Ectodermal cell (in vitro differentiated cells): ENCODE measurements at regions not wholly inside any gene's neighbourhood (a gene's known extent, or its start where the extent isn't known, plus 50 kb on each side); places are given as distances from the start of the nearest gene placed in this dataset.

Experiments used
- H3K27ac ChIP-seq: 2 replicates; pipeline ENCODE4 v1.7.0; 2013; ENCODE audit warnings: mild to moderate bottlenecking, low read depth, low read length; ENCODE audit not compliant: insufficient read depth, poor library complexity, severe bottlenecking
- H3K27me3 ChIP-seq: 2 replicates; pipeline ENCODE4 v1.7.0; 2013; ENCODE audit warnings: mild to moderate bottlenecking, low read length; ENCODE audit not compliant: insufficient read depth, control insufficient read depth, poor library complexity, severe bottlenecking
- H3K36me3 ChIP-seq: one replicate; pipeline ENCODE4 v1.7.0; 2013; ENCODE audit warnings: low read length; ENCODE audit not compliant: control insufficient read depth, insufficient read depth
- H3K4me1 ChIP-seq: one replicate; pipeline ENCODE4 v1.7.0; 2013; ENCODE audit warnings: low read length; ENCODE audit not compliant: control insufficient read depth, insufficient read depth
- H3K4me3 ChIP-seq: 2 replicates; pipeline ENCODE4 v1.7.0; 2013; ENCODE audit warnings: low read depth, low read length, control low read depth; ENCODE audit not compliant: insufficient read depth
- H3K9me3 ChIP-seq: 2 replicates; pipeline ENCODE4 v1.7.0; 2013; ENCODE audit warnings: mild to moderate bottlenecking, low read length, moderate library complexity; ENCODE audit not compliant: control insufficient read depth
- WGBS, 2 experiments: methylation state at CpG; one replicate each; pipeline ENCODE4 v1.1.7; 2013; ENCODE audit warnings: missing lambda C conversion rate in 2 of 2; 5-methylcytosine and 5-hydroxymethylcytosine counted together

DNA sequence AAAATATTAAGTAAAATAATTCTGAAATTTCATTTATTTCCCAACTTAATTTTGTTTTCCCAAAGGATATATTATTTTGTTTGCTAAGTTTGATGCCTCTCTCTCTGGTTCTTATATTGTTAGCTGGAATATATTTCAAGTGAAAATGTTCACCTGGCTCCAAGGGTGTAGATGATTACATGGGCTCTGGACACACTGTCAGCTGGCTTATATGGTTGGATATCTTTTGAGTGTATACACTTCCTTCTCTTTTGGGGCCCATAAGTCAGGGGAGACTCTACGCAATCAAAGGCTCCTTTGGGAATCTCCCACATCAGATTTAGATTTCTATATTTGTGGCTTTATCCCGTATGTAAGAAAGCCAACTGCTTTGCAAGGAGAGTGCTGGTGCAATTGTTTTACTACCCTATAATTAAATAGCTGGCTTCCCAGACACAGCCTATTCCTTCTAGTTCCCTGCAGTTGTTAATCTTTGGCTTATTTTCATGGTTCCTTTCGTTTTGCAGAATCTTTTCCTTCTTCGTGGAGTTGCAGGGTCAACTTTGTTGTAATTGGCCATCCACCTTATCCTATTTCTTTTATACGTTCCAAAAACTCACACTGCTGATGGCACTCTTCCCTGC lies 225.7 kb downstream of the DPH6 start:
- H3K4me1 ChIP-seq = no peaks in the 10 kb centered on the region
- H3K9me3 ChIP-seq = no peaks in the 10 kb centered on the region
- H3K27ac ChIP-seq = no peak overlapping the region
- no peaks in the 10 kb centered on the region for H3K27me3 ChIP-seq
- H3K36me3 ChIP-seq = no peaks in the 10 kb centered on the region
- H3K4me3 ChIP-seq = no peak overlapping the region
- WGBS, 2 experiments = 95 to 96% methylated on average over 5 of the region's 5 CpGs

DNA sequence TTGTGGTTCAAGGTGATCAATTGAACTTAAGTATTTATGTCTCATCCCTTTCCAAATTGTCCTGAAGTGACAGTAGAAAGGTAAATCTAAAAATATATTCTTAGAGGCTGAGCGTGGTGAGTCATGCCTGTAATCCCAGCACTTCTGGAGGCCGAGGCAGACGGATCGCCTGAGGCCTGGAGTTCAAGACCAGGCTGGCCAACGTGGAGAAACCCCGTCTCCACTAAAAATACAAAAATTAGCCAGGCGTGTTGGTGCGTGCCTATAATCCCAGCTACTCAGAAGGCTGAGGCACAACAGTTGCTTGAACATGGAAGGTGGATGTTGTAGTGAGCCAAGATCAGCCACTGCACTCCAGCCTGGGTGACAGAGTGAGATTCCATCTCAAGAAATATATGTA lies 226.6 kb downstream of the DPH6 start:
- no peaks in the 10 kb centered on the region for H3K4me1 ChIP-seq
- no peak overlapping the region for H3K4me3 ChIP-seq
- no peaks in the 10 kb centered on the region for H3K9me3 ChIP-seq
- H3K27ac ChIP-seq = no peak overlapping the region
- no peaks in the 10 kb centered on the region for H3K36me3 ChIP-seq
- WGBS, 2 experiments = 88% methylated on average over 8 of the region's 8 CpGs
- no peaks in the 10 kb centered on the region for H3K27me3 ChIP-seq

DNA sequence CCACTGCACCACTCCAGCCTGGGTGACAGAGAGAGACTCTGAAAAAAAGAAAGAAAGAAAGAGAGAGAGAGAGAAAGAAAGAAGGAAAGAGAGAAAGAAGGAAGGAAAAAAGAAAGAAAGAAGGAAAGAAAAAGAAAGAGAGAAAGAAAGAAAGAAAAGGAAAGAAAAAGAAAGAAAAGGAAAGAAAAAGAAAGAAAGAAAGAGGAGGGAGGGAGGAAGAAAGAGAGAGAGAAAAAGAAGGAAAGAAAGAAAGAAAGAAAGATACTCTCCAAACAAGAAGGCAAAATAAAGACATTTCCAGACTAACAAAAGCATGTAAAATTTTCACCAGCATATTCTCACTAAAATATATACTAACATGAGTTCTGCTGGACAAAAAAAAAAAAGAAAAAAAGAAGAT lies 228.7 kb downstream of the DPH6 start:
- Histone ChIP-seq H3K36me3 (no peaks in the 10 kb centered on the region), H3K4me3 (no peak overlapping the region), H3K27me3 (no peaks in the 10 kb centered on the region), H3K27ac (no peak overlapping the region), H3K4me1 (no peaks in the 10 kb centered on the region), H3K9me3 (no peaks in the 10 kb centered on the region)

DNA sequence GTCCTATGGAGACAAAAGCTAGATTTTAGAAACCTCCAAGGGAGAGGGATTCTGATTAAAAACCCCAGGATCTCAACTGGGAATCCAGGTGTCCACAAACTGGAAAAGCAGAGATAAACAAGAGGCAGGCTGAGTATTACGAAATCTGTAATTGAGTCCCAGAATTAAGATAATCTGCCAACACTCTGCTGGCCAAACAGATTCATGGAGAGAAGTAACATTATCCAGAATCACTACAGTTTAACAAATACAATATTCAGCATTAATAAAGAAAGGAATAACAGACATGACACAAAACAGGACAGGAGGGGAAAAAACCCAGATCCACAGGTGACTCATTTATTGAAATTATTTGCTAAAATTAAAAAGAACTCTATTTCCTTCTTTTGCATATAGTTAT lies 227.2 kb upstream of the NANOGP8 start:
- 90 to 96% methylated on average over 1 of the region's 1 CpG for WGBS, 2 experiments
- no peak overlapping the region for H3K4me3 ChIP-seq
- H3K27me3 ChIP-seq = no peaks in the 10 kb centered on the region
- no peaks in the 10 kb centered on the region for H3K36me3 ChIP-seq
- no peaks in the 10 kb centered on the region for H3K4me1 ChIP-seq
- no peak overlapping the region for H3K27ac ChIP-seq
- H3K9me3 ChIP-seq = no peaks in the 10 kb centered on the region

DNA sequence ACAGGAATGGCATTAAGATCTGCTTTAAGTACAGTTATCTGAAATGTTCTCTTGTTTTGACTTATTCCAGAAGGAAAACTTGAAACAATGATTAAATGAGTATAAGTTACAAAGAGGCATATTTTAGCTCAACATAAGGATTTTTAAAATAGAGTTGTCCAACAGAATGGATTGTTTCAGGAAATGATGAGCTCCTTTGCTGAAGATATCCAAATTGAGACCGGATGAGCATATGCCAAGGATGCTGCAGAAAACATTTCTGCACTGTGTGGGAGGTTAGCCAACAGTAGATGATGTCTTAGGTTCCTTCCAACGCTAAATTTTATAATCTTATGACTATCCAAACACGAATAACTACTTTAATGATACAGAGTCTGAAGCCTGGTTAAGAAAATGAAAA lies 226.5 kb upstream of the NANOGP8 start:
- Histone ChIP-seq H3K4me3 (no peak overlapping the region), H3K27ac (no peak overlapping the region), H3K27me3 (no peaks in the 10 kb centered on the region), H3K4me1 (no peaks in the 10 kb centered on the region), H3K36me3 (no peaks in the 10 kb centered on the region), H3K9me3 (no peaks in the 10 kb centered on the region)
- WGBS, 2 experiments = 89 to 99% methylated on average over 2 to 3 of the region's 3 CpGs

DNA sequence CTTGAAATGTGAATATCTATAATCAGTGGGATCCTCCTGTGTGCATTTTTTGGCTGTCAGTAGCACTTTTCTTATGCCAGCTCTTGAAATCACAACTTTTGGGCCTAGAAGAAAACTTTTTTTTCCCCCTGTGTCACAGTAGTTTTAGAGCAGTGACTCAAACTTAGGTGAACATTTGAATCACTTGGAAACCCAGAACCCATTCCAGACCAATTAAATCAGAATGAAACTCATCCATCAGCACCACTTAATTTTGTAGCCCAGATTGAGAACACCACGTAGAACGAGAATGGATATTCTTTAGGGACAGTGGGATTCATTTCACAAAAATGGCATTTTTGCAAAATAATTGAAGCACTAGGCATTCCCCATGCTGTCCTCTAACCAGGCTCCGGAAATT lies 224.8 kb upstream of the NANOGP8 start:
- 94 to 95% methylated on average over 3 of the region's 3 CpGs for WGBS, 2 experiments
- no peaks in the 10 kb centered on the region for H3K27me3 ChIP-seq
- H3K9me3 ChIP-seq = no peaks in the 10 kb centered on the region
- H3K4me1 ChIP-seq = no peaks in the 10 kb centered on the region
- H3K4me3 ChIP-seq = no peak overlapping the region
- no peaks in the 10 kb centered on the region for H3K36me3 ChIP-seq
- H3K27ac ChIP-seq = no peak overlapping the region

DNA sequence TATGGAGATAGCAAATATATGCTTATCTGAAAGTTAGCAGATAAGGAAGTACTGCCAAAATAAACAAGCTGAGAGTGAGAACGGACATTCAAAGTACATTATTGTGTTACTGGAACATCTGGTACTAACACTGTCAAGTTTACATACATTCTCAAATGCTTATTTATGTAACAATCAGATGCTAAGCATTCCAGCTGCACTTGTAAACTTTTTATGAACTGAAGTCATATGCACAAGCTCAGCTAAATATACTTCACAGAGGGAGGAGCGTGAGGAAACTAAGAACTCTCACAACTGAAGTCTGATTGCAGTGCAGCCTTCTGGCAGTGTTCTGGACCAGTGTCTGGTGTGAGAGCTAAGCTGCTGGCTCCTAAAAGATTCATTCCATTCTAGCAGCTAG lies 223.7 kb upstream of the NANOGP8 start:
- WGBS, 2 experiments = 84 to 100% methylated on average over 1 to 2 of the region's 2 CpGs
- Histone ChIP-seq H3K4me1 (no peaks in the 10 kb centered on the region), H3K27me3 (no peaks in the 10 kb centered on the region), H3K36me3 (no peaks in the 10 kb centered on the region), H3K4me3 (no peak overlapping the region), H3K27ac (no peak overlapping the region), H3K9me3 (no peaks in the 10 kb centered on the region)

DNA sequence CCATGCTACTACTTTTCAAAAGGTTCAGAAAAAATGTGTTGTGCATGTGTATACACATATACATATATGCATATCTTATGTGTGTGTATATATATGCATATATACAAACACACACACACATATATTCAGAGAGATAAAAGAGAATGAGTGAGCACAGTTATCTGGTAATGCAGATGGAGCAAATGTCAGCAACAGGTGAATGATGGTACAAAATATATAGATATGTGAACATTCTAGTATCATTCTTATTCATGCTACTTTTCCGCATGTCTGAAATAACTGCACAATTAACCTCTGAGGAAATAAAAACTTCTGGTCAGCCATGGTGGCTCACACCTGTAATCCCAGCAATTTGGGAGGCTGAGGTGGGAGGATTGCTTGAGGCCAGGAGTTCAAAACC lies 222.6 kb upstream of the NANOGP8 start:
- Histone ChIP-seq H3K27ac (no peak overlapping the region), H3K4me1 (no peaks in the 10 kb centered on the region)
- 60 to 100% methylated on average over 1 of the region's 1 CpG for WGBS, 2 experiments

DNA sequence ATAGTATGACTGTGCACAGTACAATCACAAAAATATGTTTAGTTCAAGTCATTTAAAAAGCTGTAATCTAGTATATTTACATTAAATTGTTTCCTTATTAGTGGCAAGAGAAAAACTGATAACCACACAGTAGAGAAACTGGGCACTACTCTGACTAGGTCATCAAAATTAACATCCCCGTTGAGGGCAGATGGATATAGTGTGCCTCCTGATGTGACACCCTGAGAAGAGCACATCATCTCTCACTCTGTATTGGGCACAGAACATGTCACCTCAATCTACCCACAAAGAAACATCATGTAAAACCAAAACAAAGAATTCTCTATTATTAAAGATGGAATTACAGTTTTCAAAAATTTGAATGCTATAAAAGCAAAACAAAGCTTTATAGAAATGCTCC lies 221.9 kb upstream of the NANOGP8 start:
- Histone ChIP-seq H3K4me1 (no peaks in the 10 kb centered on the region), H3K27me3 (no peaks in the 10 kb centered on the region), H3K27ac (no peak overlapping the region), H3K9me3 (no peaks in the 10 kb centered on the region), H3K4me3 (no peak overlapping the region), H3K36me3 (no peaks in the 10 kb centered on the region)
- 96 to 100% methylated on average over 1 of the region's 1 CpG for WGBS, 2 experiments

More for the DNA sequence above, 222.6 kb upstream of the NANOGP8 start:
- Histone ChIP-seq H3K27me3 (no peaks in the 10 kb centered on the region), H3K4me3 (no peak overlapping the region), H3K36me3 (no peaks in the 10 kb centered on the region), H3K9me3 (no peaks in the 10 kb centered on the region)

DNA sequence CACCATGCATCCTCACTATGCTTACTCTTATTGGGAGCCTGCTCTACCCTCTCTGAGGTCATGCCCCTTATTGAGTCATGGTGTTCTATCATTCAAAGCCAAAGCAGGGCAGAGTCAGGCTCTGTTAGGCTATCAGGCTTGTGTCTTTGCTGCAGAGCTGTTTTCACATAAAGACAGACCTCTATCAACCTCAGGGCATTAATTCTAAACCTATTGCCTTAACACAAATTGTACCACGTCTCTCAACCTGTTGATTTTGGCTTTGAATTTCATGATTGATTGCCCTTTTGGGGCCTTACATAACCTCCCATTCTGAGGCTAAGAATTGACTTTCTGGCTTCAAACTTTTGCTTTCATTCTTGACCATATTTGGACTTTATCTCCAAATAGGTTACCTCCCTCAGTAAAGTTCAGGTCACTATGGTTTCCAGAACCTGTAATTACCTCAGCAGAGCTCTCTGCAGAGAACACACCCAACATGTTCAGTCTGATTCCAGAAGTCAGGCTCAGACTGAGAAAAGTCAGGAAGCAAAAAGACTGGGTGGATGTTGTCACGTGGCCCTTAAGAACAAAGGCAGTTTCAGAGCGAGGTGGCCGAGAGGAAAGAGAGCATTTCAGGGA lies 221.4 kb upstream of the NANOGP8 start:
- peak overlapping the region; percentile 27 for H3K27ac ChIP-seq

DNA sequence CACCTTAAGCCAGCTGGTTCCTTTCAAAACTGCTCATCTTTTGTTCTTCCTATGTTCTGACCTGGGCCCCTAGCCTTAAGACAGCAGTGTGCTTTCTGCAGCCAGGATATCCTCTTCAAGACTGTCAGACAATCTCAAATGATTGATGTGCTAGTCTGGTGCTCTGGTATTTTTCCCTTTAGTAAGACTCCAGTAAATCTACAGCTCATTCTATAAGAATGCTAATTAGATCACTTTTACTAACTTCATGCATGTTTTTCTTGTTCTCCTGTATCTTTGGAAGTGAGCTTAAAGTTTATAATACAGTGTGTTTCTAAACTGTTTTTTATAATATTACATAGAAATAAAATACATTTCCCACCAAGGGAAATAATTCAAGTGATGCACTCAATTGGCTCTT lies 220.9 kb upstream of the NANOGP8 start:
- no peak overlapping the region for H3K27ac ChIP-seq
- no peaks in the 10 kb centered on the region for H3K4me1 ChIP-seq
- H3K9me3 ChIP-seq = no peaks in the 10 kb centered on the region
- H3K4me3 ChIP-seq = no peak overlapping the region
- H3K36me3 ChIP-seq = no peaks in the 10 kb centered on the region
- H3K27me3 ChIP-seq = no peaks in the 10 kb centered on the region

More for the DNA sequence above, 221.4 kb upstream of the NANOGP8 start:
- H3K9me3 ChIP-seq = no peaks in the 10 kb centered on the region
- no peak overlapping the region for H3K4me3 ChIP-seq
- no peaks in the 10 kb centered on the region for H3K27me3 ChIP-seq
- WGBS, 2 experiments = 49 to 74% methylated on average over 4 of the region's 4 CpGs
- H3K4me1 ChIP-seq = no peaks in the 10 kb centered on the region
- H3K36me3 ChIP-seq = no peaks in the 10 kb centered on the region
